ENCODE measurements at regions not wholly inside any gene's neighbourhood (a gene's known extent, or its start where the extent isn't known, plus 50 kb on each side); places are given as distances from the start of the nearest gene placed in this dataset.

GRCh38 chr2:15702452-15702851 lies 110.8 kb downstream of the DDX1 start:
- no peaks in the 10 kb centered on the region for H3K9me3 ChIP-seq (ENCODE audit: insufficient read depth, low read depth, low read length)
- H3K4me1 ChIP-seq (ENCODE audit: insufficient read depth, low read length) = no peaks in the 10 kb centered on the region
- WGBS = 96% methylated on average over 3 of the region's 4 CpGs
- H3K27ac ChIP-seq (ENCODE audit: low read depth, low read length) = no peak overlapping the region
- no peaks in the 10 kb centered on the region for H3K36me3 ChIP-seq (ENCODE audit: insufficient read depth, low read length)
- no peak overlapping the region for H3K4me3 ChIP-seq (ENCODE audit: low read length)
- no peaks in the 10 kb centered on the region for H3K27me3 ChIP-seq (ENCODE audit: insufficient read depth, low read length)
- H3K9ac ChIP-seq (ENCODE audit: low read depth, low read length) = no peak overlapping the region

DNA sequence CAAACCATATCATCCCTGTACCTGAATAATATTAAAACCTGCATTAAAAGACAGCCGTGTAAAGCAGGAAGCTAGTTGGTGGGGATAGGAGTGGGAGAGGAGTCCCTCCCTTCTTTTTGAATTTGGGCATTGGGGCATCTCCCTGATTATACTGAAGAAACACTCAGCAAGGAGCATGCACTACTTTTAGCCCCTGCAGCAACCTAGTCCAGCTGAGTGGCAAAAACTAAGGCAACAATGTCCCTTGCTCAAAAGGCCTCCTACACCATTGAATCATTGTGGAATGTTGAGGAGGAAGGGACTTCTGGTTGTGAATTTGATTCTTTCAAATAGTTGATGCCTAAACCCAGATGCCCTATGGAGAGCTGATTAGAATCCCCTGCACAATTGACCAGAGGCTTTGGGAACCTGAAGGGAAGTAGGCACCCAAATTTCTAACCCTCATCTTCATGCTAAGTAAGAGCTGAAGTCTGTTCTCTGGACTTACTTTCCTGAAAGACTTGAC lies 111.7 kb downstream of the DDX1 start:
- no peak overlapping the region for H3K9ac ChIP-seq (ENCODE audit: low read depth, low read length)
- no peaks in the 10 kb centered on the region for H3K4me1 ChIP-seq (ENCODE audit: insufficient read depth, low read length)

GRCh38 chr2:15704086-15704787 lies 112.6 kb downstream of the DDX1 start:
- no peak overlapping the region for H3K4me3 ChIP-seq (ENCODE audit: low read length)
- H3K9ac ChIP-seq (ENCODE audit: low read depth, low read length) = no peak overlapping the region
- H3K27ac ChIP-seq (ENCODE audit: low read depth, low read length) = no peak overlapping the region
- WGBS = 95% methylated on average over 1 of the region's 2 CpGs
- no peaks in the 10 kb centered on the region for H3K9me3 ChIP-seq (ENCODE audit: insufficient read depth, low read depth, low read length)
- no peaks in the 10 kb centered on the region for H3K4me1 ChIP-seq (ENCODE audit: insufficient read depth, low read length)
- no peaks in the 10 kb centered on the region for H3K36me3 ChIP-seq (ENCODE audit: insufficient read depth, low read length)
- no peaks in the 10 kb centered on the region for H3K27me3 ChIP-seq (ENCODE audit: insufficient read depth, low read length)

More for the DNA sequence above, 111.7 kb downstream of the DDX1 start:
- no peaks in the 10 kb centered on the region for H3K27me3 ChIP-seq (ENCODE audit: insufficient read depth, low read length)
- H3K9me3 ChIP-seq (ENCODE audit: insufficient read depth, low read depth, low read length) = no peaks in the 10 kb centered on the region
- WGBS = 88% methylated on average over 1 of the region's 1 CpG
- no peaks in the 10 kb centered on the region for H3K36me3 ChIP-seq (ENCODE audit: insufficient read depth, low read length)
- H3K4me3 ChIP-seq (ENCODE audit: low read length) = no peak overlapping the region
- no peak overlapping the region for H3K27ac ChIP-seq (ENCODE audit: low read depth, low read length)

GRCh38 chr2:15704788-15705115 lies 113.1 kb downstream of the DDX1 start:
- 90% methylated on average over 1 of the region's 1 CpG for WGBS
- Histone ChIP-seq H3K27ac (ENCODE audit: low read depth, low read length) (no peak overlapping the region), H3K4me1 (ENCODE audit: insufficient read depth, low read length) (no peaks in the 10 kb centered on the region), H3K36me3 (ENCODE audit: insufficient read depth, low read length) (no peaks in the 10 kb centered on the region), H3K4me3 (ENCODE audit: low read length) (no peak overlapping the region), H3K9ac (ENCODE audit: low read depth, low read length) (no peak overlapping the region), H3K27me3 (ENCODE audit: insufficient read depth, low read length) (no peaks in the 10 kb centered on the region), H3K9me3 (ENCODE audit: insufficient read depth, low read depth, low read length) (no peaks in the 10 kb centered on the region)

DNA sequence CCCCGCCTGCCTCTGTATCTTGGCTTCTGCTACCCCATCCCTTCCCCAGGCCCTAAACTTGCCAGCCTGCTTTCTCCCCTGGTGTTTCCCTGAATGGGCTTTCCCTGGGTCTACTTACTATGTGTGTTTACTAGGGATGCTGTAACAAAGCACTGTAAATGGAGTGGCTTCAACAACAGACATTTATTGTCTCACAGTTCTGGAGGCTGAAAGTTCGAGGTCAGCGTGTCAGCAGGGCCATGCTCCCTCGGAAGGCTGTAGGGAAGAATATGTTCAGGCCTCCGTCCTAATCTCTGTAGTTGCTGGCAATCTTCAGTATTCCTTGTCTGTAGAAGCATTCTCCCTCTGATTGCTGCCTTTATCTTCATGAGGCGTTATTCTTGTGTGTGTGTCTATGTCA lies 113.6 kb downstream of the DDX1 start:
- H3K4me3 ChIP-seq (ENCODE audit: low read length) = no peak overlapping the region
- no peaks in the 10 kb centered on the region for H3K4me1 ChIP-seq (ENCODE audit: insufficient read depth, low read length)
- WGBS = 98% methylated on average over 6 of the region's 6 CpGs
- no peaks in the 10 kb centered on the region for H3K36me3 ChIP-seq (ENCODE audit: insufficient read depth, low read length)
- H3K27ac ChIP-seq (ENCODE audit: low read depth, low read length) = no peak overlapping the region
- H3K27me3 ChIP-seq (ENCODE audit: insufficient read depth, low read length) = no peaks in the 10 kb centered on the region
- H3K9ac ChIP-seq (ENCODE audit: low read depth, low read length) = no peak overlapping the region
- H3K9me3 ChIP-seq (ENCODE audit: insufficient read depth, low read depth, low read length) = no peaks in the 10 kb centered on the region

DNA sequence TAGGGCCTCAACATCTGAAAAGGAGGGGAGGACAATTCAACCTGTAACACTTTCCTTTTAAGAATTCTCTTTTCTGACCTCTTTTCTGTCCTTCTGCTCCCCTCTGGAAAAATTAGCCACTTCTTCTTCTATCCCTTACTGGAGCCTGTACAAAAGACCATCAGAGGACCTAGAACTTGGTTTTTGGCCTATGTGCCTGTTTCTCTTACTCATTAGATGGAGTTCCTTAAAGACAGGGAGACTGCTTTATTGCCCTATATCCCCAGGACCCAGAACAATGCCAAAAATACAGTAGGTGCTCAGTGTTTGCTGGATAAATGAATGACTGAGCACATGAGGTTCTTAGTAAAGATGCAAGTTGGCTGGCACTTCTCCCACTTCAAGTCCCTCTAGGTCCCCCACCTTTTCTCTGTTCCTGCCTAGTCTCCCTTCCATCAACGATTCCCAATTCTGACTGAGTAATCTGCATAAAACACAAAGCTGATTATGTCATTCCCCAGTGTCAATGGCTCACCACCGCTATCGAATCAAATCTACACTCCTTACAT lies 114.2 kb downstream of the DDX1 start:
- Histone ChIP-seq H3K27me3 (ENCODE audit: insufficient read depth, low read length) (no peaks in the 10 kb centered on the region), H3K4me1 (ENCODE audit: insufficient read depth, low read length) (no peaks in the 10 kb centered on the region), H3K9ac (ENCODE audit: low read depth, low read length) (no peak overlapping the region), H3K9me3 (ENCODE audit: insufficient read depth, low read depth, low read length) (no peaks in the 10 kb centered on the region), H3K4me3 (ENCODE audit: low read length) (no peak overlapping the region), H3K36me3 (ENCODE audit: insufficient read depth, low read length) (no peaks in the 10 kb centered on the region), H3K27ac (ENCODE audit: low read depth, low read length) (no peak overlapping the region)
- 91% methylated on average over 2 of the region's 3 CpGs for WGBS

DNA sequence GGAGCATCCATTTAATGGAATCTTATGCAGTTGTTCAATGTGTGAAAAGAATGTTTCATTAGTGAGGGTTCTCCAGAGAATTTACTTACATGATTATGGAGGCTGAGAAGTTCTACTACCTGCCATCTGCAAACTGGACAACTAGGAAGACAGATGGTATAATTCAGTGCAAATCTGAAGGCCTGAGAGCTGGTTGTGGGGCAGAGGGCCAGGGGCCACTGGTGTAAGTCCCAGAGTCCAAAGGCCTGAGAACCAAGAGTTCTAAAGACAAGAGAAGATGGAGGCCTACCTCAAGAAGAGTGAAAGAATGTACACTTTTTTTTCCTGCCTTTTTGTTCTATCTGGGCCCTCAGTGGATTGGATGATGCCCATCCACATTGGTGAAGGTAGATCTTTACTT lies 114.8 kb downstream of the DDX1 start:
- H3K4me3 ChIP-seq (ENCODE audit: low read length) = no peak overlapping the region
- H3K36me3 ChIP-seq (ENCODE audit: insufficient read depth, low read length) = no peaks in the 10 kb centered on the region
- no peaks in the 10 kb centered on the region for H3K27me3 ChIP-seq (ENCODE audit: insufficient read depth, low read length)
- H3K9me3 ChIP-seq (ENCODE audit: insufficient read depth, low read depth, low read length) = no peaks in the 10 kb centered on the region
- H3K27ac ChIP-seq (ENCODE audit: low read depth, low read length) = no peak overlapping the region
- no peaks in the 10 kb centered on the region for H3K4me1 ChIP-seq (ENCODE audit: insufficient read depth, low read length)
- no peak overlapping the region for H3K9ac ChIP-seq (ENCODE audit: low read depth, low read length)

- Histone ChIP-seq H3K27me3 (ENCODE audit: insufficient read depth, low read length) (no peaks in the 10 kb centered on the region), H3K4me3 (ENCODE audit: low read length) (no peak overlapping the region), H3K4me1 (ENCODE audit: insufficient read depth, low read length) (no peaks in the 10 kb centered on the region), H3K36me3 (ENCODE audit: insufficient read depth, low read length) (no peaks in the 10 kb centered on the region), H3K9me3 (ENCODE audit: insufficient read depth, low read depth, low read length) (no peaks in the 10 kb centered on the region), H3K9ac (ENCODE audit: low read depth, low read length) (no peak overlapping the region), H3K27ac (ENCODE audit: low read depth, low read length) (no peak overlapping the region)
- 93% methylated on average over 7 of the region's 7 CpGs for WGBS
These were observed 115.4 kb downstream of the DDX1 start for GRCh38 chr2:15706986-15707632.

DNA sequence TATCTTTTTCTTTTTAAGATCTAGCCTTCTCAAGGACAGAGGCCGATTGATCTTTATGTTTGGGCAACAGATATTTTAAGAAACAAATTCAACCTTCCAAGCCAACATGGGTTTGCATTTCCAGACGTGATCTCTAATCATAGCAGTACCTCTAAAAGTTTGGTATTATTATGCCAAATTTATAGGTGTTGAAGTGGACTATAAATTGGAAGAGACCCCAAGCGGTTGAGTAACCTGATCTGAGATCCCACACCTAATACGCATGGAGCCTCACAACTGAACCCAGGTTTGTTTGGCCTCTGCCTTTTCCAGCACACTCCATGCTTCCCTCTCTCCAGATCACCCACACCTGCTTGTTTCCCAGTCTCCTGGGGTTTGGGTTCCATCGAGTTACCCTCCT lies 116.5 kb downstream of the DDX1 start:
- no peak overlapping the region for H3K27ac ChIP-seq (ENCODE audit: low read depth, low read length)
- 95% methylated on average over 3 of the region's 5 CpGs for WGBS
- H3K36me3 ChIP-seq (ENCODE audit: insufficient read depth, low read length) = no peaks in the 10 kb centered on the region
- no peak overlapping the region for H3K9ac ChIP-seq (ENCODE audit: low read depth, low read length)
- H3K27me3 ChIP-seq (ENCODE audit: insufficient read depth, low read length) = no peaks in the 10 kb centered on the region
- H3K9me3 ChIP-seq (ENCODE audit: insufficient read depth, low read depth, low read length) = no peaks in the 10 kb centered on the region
- no peak overlapping the region for H3K4me3 ChIP-seq (ENCODE audit: low read length)
- H3K4me1 ChIP-seq (ENCODE audit: insufficient read depth, low read length) = no peaks in the 10 kb centered on the region

GRCh38 chr2:15708865-15709820 lies 117.5 kb downstream of the DDX1 start:
- H3K4me1 ChIP-seq (ENCODE audit: insufficient read depth, low read length) = no peaks in the 10 kb centered on the region
- WGBS = 93% methylated on average over 9 of the region's 11 CpGs
- H3K27ac ChIP-seq (ENCODE audit: low read depth, low read length) = no peak overlapping the region
- no peaks in the 10 kb centered on the region for H3K9me3 ChIP-seq (ENCODE audit: insufficient read depth, low read depth, low read length)
- H3K27me3 ChIP-seq (ENCODE audit: insufficient read depth, low read length) = no peaks in the 10 kb centered on the region
- H3K9ac ChIP-seq (ENCODE audit: low read depth, low read length) = no peak overlapping the region
- no peaks in the 10 kb centered on the region for H3K36me3 ChIP-seq (ENCODE audit: insufficient read depth, low read length)
- H3K4me3 ChIP-seq (ENCODE audit: low read length) = no peak overlapping the region

Measured in HUES64 (cell line).